ENCODE measurements at regions not wholly inside any gene's neighbourhood (a gene's known extent, or its start where the extent isn't known, plus 50 kb on each side); places are given as distances from the start of the nearest gene placed in this dataset.

GRCh38 chr2:167398873-167399272, 510.6 kb downstream of the XIRP2 start:
- 82% methylated on average over 3 of the region's 3 CpGs for WGBS (ENCODE audit: insufficient coverage)
- H3K36me3 ChIP-seq (ENCODE audit: control insufficient read depth, insufficient read depth, low read length): no peaks in the 10 kb centered on the region
- no peak for TF ChIP-seq CTCF (IDR thresholded peaks at IDR 0.05)
- Mint-ChIP-seq H3K27ac (no peak overlapping the region), H3K4me3 (no peak overlapping the region), H3K4me1 (no peaks in the 10 kb centered on the region), H3K36me3 (no peaks in the 10 kb centered on the region), H3K27me3 (ENCODE audit: low read depth in 2 of 2) (no peaks in the 10 kb centered on the region), H3K9me3 (peaks cover 9 to 19% of the 10 kb centered on the region in 2 donors)
- H3K27me3 ChIP-seq (ENCODE audit: control insufficient read depth, insufficient read depth, low read length): no peaks in the 10 kb centered on the region
- H3K4me1 ChIP-seq (ENCODE audit: control insufficient read depth, insufficient read depth, low read length): no peaks in the 10 kb centered on the region
- no peak overlapping the region for H3K27ac ChIP-seq (ENCODE audit: low read length)
- no peaks in the 10 kb centered on the region for H3K9me3 ChIP-seq (ENCODE audit: control insufficient read depth, insufficient read depth, low read length)
- no peak overlapping the region for H3K4me3 ChIP-seq (ENCODE audit: low read length)
- DNase-seq (no peak), ATAC-seq (no peak)
- intact Hi-C loops (cut with micrococcal nuclease): no loop called here

DNA sequence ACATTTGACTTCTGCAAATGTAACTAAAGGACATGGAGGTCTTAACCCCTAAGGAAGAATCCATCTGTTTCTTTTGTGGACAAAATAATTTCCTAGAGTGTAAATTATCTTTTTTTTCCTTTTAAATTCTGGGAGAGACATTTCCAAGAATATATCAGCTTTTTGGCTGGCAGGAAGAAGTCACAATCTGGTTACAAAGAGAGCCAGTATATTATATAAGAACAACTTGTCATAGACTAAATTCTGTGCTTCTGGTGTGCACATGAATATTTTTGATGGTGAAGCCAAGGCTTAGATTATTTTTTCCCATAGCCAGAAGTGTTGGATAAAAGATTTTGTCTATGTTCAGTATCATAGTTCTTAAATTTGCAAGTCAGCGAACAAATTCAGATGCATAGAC, 500.6 kb downstream of the XIRP2 start:
- Mint-ChIP-seq H3K27me3 (ENCODE audit: low read depth in 2 of 2) (no peaks in the 10 kb centered on the region), H3K36me3 (no peaks in the 10 kb centered on the region), H3K4me1 (no peaks in the 10 kb centered on the region), H3K27ac (no peak overlapping the region), H3K9me3 (peaks cover 7 to 15% of the 10 kb centered on the region in 2 donors), H3K4me3 (no peak overlapping the region)
- WGBS (ENCODE audit: insufficient coverage): 100% methylated on average over 1 of the region's 1 CpG
- no peak overlapping the region for H3K4me3 ChIP-seq (ENCODE audit: low read length)
- H3K36me3 ChIP-seq (ENCODE audit: control insufficient read depth, insufficient read depth, low read length): no peaks in the 10 kb centered on the region
- no peak overlapping the region for H3K27ac ChIP-seq (ENCODE audit: low read length)
- intact Hi-C loops (cut with micrococcal nuclease): no loop called here
- H3K9me3 ChIP-seq (ENCODE audit: control insufficient read depth, insufficient read depth, low read length): no peaks in the 10 kb centered on the region
- no peaks in the 10 kb centered on the region for H3K4me1 ChIP-seq (ENCODE audit: control insufficient read depth, insufficient read depth, low read length)
- no peaks in the 10 kb centered on the region for H3K27me3 ChIP-seq (ENCODE audit: control insufficient read depth, insufficient read depth, low read length)
- DNase-seq (no peak), ATAC-seq (no peak)
- no peak for TF ChIP-seq CTCF (IDR thresholded peaks at IDR 0.05)

GRCh38 chr2:167388497-167388896, 500.2 kb downstream of the XIRP2 start:
- intact Hi-C loops (cut with micrococcal nuclease): no loop called here
- Histone ChIP-seq H3K36me3 (ENCODE audit: control insufficient read depth, insufficient read depth, low read length) (no peaks in the 10 kb centered on the region), H3K4me3 (ENCODE audit: low read length) (no peak overlapping the region), H3K4me1 (ENCODE audit: control insufficient read depth, insufficient read depth, low read length) (no peaks in the 10 kb centered on the region), H3K9me3 (ENCODE audit: control insufficient read depth, insufficient read depth, low read length) (no peaks in the 10 kb centered on the region), H3K27me3 (ENCODE audit: control insufficient read depth, insufficient read depth, low read length) (no peaks in the 10 kb centered on the region), H3K27ac (ENCODE audit: low read length) (no peak overlapping the region)
- ATAC-seq (no peak), DNase-seq (no peak)
- no peak for TF ChIP-seq CTCF (IDR thresholded peaks at IDR 0.05)
- 84% methylated on average over 2 of the region's 2 CpGs for WGBS (ENCODE audit: insufficient coverage)
- Mint-ChIP-seq H3K27me3 (ENCODE audit: low read depth in 2 of 2) (no peaks in the 10 kb centered on the region), H3K4me1 (no peaks in the 10 kb centered on the region), H3K27ac (no peak overlapping the region), H3K36me3 (no peaks in the 10 kb centered on the region), H3K4me3 (no peak overlapping the region), H3K9me3 (peaks cover 7 to 15% of the 10 kb centered on the region in 2 donors)

DNA sequence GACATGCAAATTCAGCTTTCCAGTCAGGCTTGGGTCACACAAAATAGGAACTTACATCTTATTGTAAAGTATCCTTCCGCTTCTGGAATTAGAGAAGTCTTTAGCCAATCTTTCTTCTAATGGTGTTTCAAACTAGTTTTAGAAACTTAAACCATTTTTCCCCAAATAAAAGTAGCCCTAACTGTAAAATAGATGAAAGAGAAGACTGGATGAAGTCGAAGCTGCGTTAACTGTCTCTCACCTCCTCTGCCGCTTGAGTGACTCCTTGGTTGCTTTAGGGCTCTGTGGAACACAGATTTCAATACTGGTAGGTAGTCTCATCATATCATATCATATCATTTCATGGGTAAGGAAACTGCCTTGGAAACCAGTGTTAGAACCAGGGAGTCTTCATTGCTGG, 498.4 kb downstream of the XIRP2 start:
- Histone ChIP-seq H3K36me3 (ENCODE audit: control insufficient read depth, insufficient read depth, low read length) (no peaks in the 10 kb centered on the region), H3K27me3 (ENCODE audit: control insufficient read depth, insufficient read depth, low read length) (no peaks in the 10 kb centered on the region), H3K9me3 (ENCODE audit: control insufficient read depth, insufficient read depth, low read length) (no peaks in the 10 kb centered on the region), H3K4me1 (ENCODE audit: control insufficient read depth, insufficient read depth, low read length) (no peaks in the 10 kb centered on the region), H3K27ac (ENCODE audit: low read length) (no peak overlapping the region), H3K4me3 (ENCODE audit: low read length) (no peak overlapping the region)
- Mint-ChIP-seq H3K27ac (no peak overlapping the region), H3K36me3 (no peaks in the 10 kb centered on the region), H3K9me3 (peaks cover 7 to 17% of the 10 kb centered on the region in 2 donors), H3K27me3 (ENCODE audit: low read depth in 2 of 2) (no peaks in the 10 kb centered on the region), H3K4me1 (no peaks in the 10 kb centered on the region), H3K4me3 (no peak overlapping the region)
- intact Hi-C loops (cut with micrococcal nuclease): no loop called here
- 93% methylated on average over 3 of the region's 4 CpGs for WGBS (ENCODE audit: insufficient coverage)
- DNase-seq (no peak), ATAC-seq (no peak)
- TF ChIP-seq CTCF (IDR thresholded peaks at IDR 0.05): no peak
